ENCODE measurements at regions not wholly inside any gene's neighbourhood (a gene's known extent, or its start where the extent isn't known, plus 50 kb on each side); places are given as distances from the start of the nearest gene placed in this dataset.

DNA sequence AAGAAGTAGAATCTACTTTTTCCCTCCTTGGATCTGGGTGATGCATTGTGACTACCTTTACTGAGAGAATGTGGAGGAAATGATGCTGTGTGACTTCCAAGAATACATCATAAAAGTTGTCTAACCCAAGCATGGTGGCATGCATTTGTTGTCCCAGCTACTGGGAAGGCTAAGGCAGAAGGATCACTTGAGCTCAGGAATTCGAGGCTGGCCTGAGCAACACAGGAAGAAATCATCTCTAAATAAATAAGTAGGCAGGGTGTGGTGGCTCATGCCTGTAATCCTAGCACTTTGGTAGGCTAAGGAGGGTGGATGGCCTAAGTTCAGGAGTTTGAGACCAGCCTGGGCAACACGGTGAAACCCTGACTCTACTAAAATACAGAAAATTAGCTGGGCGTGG, 143.2 kb upstream of the VLDLR start:
- TF ChIP-seq, protein P1, sequence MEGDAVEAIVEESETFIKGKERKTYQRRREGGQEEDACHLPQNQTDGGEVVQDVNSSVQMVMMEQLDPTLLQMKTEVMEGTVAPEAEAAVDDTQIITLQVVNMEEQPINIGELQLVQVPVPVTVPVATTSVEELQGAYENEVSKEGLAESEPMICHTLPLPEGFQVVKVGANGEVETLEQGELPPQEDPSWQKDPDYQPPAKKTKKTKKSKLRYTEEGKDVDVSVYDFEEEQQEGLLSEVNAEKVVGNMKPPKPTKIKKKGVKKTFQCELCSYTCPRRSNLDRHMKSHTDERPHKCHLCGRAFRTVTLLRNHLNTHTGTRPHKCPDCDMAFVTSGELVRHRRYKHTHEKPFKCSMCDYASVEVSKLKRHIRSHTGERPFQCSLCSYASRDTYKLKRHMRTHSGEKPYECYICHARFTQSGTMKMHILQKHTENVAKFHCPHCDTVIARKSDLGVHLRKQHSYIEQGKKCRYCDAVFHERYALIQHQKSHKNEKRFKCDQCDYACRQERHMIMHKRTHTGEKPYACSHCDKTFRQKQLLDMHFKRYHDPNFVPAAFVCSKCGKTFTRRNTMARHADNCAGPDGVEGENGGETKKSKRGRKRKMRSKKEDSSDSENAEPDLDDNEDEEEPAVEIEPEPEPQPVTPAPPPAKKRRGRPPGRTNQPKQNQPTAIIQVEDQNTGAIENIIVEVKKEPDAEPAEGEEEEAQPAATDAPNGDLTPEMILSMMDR (IDR thresholded peaks at IDR 0.05; ENCODE audit: unreplicated experiment) = no peak
- H3K36me3 Mint-ChIP-seq = peaks cover 9% of the 10 kb centered on the region
- H3K4me1 Mint-ChIP-seq = peaks cover 27% of the 10 kb centered on the region
- no peaks in the 10 kb centered on the region for H3K27me3 Mint-ChIP-seq (ENCODE audit: low read depth)
- peaks cover 3% of the 10 kb centered on the region for H3K9me3 Mint-ChIP-seq
- H3K27ac Mint-ChIP-seq = no peak overlapping the region
- H3K4me3 Mint-ChIP-seq = no peak overlapping the region
- DNase-seq (ENCODE audit: low spot score in 2 of 2, unreplicated experiment in 2 of 2) = no peak

DNA sequence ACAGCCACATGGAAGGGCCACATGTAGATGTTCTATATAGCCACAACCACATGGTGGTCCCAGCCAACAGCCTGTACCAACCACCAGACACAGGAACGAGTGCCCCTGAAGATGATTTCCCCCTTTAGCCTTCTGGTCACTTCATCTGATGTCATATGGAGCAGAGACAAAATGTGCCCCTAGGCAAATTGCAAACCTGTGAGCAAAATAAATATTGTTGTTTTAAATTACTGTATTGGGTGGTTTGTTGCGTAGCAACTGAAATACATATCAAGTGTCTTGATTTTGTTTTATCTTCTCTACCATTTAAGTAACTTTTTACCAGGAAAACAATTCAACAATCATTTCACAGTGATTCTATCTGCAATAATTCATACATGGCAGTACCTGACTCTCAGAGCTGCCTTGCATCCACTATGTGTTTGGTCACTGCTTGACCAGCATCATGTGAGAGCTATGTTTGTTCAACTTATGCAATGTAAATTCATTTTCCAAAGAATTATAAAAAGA, 142.5 kb upstream of the VLDLR start:
- Mint-ChIP-seq H3K4me1 (peaks cover 27% of the 10 kb centered on the region), H3K9me3 (peaks cover 3% of the 10 kb centered on the region), H3K27ac (no peak overlapping the region), H3K36me3 (peaks cover 9% of the 10 kb centered on the region), H3K4me3 (no peak overlapping the region), H3K27me3 (ENCODE audit: low read depth) (no peaks in the 10 kb centered on the region)
- no peak for DNase-seq (ENCODE audit: low spot score in 2 of 2, unreplicated experiment in 2 of 2)
- TF ChIP-seq, protein P1 (IDR thresholded peaks at IDR 0.05; ENCODE audit: unreplicated experiment) = no peak

DNA sequence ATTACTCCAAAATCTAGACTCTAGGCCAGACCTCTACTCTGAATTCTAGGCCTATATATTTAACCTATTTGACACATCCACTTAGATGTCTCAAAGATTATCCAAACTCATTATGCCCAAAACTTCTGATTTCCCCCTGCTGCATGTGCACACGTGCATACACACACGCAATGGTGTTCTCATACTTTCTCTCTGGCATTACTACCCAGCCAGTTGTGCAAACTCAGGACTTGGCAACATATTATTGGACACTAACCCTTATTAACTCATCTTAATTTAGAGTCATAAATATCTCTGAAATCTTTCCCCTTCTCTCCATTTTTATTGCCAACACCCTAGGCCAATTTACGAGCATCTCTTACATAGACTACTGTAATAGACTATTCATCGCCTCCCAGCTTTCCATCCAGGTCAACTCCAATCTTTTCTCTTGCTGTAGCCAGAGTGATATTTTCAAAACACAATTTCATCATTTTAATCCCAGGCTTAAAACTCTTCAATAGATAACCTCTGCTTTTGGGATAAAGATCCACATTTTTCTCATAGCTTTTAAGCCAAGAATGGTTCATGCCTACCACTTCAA, 141.2 kb upstream of the VLDLR start:
- H3K4me1 Mint-ChIP-seq = peaks cover 20% of the 10 kb centered on the region
- TF ChIP-seq, protein P1 (IDR thresholded peaks at IDR 0.05; ENCODE audit: unreplicated experiment) = no peak
- H3K36me3 Mint-ChIP-seq = peaks cover 13% of the 10 kb centered on the region
- no peak overlapping the region for H3K4me3 Mint-ChIP-seq
- H3K27me3 Mint-ChIP-seq (ENCODE audit: low read depth) = no peaks in the 10 kb centered on the region
- H3K27ac Mint-ChIP-seq = no peak overlapping the region
- peaks cover 9% of the 10 kb centered on the region for H3K9me3 Mint-ChIP-seq
- no peak for DNase-seq (ENCODE audit: low spot score in 2 of 2, unreplicated experiment in 2 of 2)

DNA sequence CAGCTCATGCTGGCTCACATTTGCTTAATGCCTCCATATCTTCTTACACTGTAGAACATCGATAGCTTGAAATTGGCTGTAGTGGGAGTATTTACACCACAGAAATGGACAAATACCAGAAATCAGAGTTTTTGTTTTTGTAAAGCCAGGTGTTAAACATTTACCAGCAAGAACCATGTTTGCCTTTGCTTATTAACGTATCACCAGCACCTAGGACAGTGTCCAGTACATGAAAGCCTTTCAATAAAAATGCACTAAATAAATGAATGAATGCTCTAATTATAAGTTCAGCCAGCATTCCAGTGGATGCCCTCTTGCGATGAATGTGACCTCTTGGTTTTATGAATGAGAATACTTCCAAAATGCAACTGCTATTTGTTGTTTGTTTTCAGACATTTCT, 140.4 kb upstream of the VLDLR start:
- no peaks in the 10 kb centered on the region for H3K27me3 Mint-ChIP-seq (ENCODE audit: low read depth)
- H3K9me3 Mint-ChIP-seq = peaks cover 10% of the 10 kb centered on the region
- peaks cover 18% of the 10 kb centered on the region for H3K4me1 Mint-ChIP-seq
- TF ChIP-seq, protein P1 (IDR thresholded peaks at IDR 0.05; ENCODE audit: unreplicated experiment) = no peak
- H3K27ac Mint-ChIP-seq = no peak overlapping the region
- no peak overlapping the region for H3K4me3 Mint-ChIP-seq
- no peak for DNase-seq (ENCODE audit: low spot score in 2 of 2, unreplicated experiment in 2 of 2)
- H3K36me3 Mint-ChIP-seq = peaks cover 13% of the 10 kb centered on the region

DNA sequence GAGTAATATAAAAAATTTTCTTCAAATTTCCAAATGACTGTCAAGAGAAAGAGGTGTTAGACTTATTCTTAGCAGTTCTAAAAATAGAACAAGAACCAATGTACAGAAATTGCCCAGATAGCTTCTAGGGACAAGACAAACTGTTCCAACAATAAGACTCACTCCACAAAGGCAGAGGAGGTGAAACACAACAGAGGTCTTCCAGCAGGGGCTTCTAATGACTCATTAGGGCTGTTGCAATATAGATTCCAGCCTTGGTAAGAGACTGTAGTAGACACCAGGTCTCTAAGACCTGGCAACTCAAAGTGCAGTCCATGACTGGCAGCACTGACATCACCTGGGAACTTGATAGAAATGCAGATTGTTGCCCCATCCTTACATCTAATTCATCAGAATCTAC, 134.6 kb upstream of the VLDLR start:
- H3K27me3 Mint-ChIP-seq (ENCODE audit: low read depth) = no peaks in the 10 kb centered on the region
- no peak for DNase-seq (ENCODE audit: low spot score in 2 of 2, unreplicated experiment in 2 of 2)
- H3K4me3 Mint-ChIP-seq = no peak overlapping the region
- no peak overlapping the region for H3K27ac Mint-ChIP-seq
- peaks cover 29% of the 10 kb centered on the region for H3K4me1 Mint-ChIP-seq
- H3K9me3 Mint-ChIP-seq = peaks cover 7% of the 10 kb centered on the region
- TF ChIP-seq, protein P1 (IDR thresholded peaks at IDR 0.05; ENCODE audit: unreplicated experiment) = no peak
- peaks cover 13% of the 10 kb centered on the region for H3K36me3 Mint-ChIP-seq
